ENCODE measurements at regions not wholly inside any gene's neighbourhood (a gene's known extent, or its start where the extent isn't known, plus 50 kb on each side); places are given as distances from the start of the nearest gene placed in this dataset.

DNA sequence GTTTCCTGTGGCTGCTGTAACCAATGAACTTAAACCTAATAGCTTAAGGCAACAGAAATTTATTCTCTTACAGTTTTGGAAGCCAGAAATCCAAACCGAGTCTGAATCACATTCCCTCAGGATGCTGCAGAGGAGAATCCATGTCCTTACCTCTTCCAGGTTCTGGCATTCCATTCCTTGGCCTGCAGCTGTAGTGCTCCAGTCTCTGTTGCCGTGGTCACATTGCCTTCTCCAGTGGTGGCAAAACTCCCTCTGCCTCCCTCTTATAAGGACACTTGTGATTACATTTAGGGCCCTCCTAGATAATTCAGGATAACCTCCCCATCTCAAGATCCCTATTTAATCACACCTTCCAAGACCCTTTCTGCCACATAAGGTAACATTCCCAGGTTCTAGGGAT lies 88.7 kb upstream of the SHB start:
- TF ChIP-seq, protein P1, sequence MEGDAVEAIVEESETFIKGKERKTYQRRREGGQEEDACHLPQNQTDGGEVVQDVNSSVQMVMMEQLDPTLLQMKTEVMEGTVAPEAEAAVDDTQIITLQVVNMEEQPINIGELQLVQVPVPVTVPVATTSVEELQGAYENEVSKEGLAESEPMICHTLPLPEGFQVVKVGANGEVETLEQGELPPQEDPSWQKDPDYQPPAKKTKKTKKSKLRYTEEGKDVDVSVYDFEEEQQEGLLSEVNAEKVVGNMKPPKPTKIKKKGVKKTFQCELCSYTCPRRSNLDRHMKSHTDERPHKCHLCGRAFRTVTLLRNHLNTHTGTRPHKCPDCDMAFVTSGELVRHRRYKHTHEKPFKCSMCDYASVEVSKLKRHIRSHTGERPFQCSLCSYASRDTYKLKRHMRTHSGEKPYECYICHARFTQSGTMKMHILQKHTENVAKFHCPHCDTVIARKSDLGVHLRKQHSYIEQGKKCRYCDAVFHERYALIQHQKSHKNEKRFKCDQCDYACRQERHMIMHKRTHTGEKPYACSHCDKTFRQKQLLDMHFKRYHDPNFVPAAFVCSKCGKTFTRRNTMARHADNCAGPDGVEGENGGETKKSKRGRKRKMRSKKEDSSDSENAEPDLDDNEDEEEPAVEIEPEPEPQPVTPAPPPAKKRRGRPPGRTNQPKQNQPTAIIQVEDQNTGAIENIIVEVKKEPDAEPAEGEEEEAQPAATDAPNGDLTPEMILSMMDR (IDR thresholded peaks at IDR 0.05; ENCODE audit: low read depth, low read length, missing input control) = no peak
- TF ChIP-seq, protein P2, sequence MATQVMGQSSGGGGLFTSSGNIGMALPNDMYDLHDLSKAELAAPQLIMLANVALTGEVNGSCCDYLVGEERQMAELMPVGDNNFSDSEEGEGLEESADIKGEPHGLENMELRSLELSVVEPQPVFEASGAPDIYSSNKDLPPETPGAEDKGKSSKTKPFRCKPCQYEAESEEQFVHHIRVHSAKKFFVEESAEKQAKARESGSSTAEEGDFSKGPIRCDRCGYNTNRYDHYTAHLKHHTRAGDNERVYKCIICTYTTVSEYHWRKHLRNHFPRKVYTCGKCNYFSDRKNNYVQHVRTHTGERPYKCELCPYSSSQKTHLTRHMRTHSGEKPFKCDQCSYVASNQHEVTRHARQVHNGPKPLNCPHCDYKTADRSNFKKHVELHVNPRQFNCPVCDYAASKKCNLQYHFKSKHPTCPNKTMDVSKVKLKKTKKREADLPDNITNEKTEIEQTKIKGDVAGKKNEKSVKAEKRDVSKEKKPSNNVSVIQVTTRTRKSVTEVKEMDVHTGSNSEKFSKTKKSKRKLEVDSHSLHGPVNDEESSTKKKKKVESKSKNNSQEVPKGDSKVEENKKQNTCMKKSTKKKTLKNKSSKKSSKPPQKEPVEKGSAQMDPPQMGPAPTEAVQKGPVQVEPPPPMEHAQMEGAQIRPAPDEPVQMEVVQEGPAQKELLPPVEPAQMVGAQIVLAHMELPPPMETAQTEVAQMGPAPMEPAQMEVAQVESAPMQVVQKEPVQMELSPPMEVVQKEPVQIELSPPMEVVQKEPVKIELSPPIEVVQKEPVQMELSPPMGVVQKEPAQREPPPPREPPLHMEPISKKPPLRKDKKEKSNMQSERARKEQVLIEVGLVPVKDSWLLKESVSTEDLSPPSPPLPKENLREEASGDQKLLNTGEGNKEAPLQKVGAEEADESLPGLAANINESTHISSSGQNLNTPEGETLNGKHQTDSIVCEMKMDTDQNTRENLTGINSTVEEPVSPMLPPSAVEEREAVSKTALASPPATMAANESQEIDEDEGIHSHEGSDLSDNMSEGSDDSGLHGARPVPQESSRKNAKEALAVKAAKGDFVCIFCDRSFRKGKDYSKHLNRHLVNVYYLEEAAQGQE (IDR thresholded peaks at IDR 0.05) = no peak
- TF ChIP-seq TAF1 (conservative IDR thresholded peaks at IDR 0.05) = no peak
- TF ChIP-seq YY1 (IDR thresholded peaks at IDR 0.05) = no peak
- TF ChIP-seq, protein P3, sequence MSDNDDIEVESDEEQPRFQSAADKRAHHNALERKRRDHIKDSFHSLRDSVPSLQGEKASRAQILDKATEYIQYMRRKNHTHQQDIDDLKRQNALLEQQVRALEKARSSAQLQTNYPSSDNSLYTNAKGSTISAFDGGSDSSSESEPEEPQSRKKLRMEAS (IDR thresholded peaks at IDR 0.05) = no peak
- TF ChIP-seq RXRA (IDR thresholded peaks at IDR 0.05) = no peak
- TF ChIP-seq, protein P4, sequence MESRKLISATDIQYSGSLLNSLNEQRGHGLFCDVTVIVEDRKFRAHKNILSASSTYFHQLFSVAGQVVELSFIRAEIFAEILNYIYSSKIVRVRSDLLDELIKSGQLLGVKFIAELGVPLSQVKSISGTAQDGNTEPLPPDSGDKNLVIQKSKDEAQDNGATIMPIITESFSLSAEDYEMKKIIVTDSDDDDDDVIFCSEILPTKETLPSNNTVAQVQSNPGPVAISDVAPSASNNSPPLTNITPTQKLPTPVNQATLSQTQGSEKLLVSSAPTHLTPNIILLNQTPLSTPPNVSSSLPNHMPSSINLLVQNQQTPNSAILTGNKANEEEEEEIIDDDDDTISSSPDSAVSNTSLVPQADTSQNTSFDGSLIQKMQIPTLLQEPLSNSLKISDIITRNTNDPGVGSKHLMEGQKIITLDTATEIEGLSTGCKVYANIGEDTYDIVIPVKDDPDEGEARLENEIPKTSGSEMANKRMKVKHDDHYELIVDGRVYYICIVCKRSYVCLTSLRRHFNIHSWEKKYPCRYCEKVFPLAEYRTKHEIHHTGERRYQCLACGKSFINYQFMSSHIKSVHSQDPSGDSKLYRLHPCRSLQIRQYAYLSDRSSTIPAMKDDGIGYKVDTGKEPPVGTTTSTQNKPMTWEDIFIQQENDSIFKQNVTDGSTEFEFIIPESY (IDR thresholded peaks at IDR 0.05) = no peak

Data from liver (tissue), 3 donors.